ACC112 (cell line): ENCODE measurements at regions not wholly inside any gene's neighbourhood (a gene's known extent, or its start where the extent isn't known, plus 50 kb on each side); places are given as distances from the start of the nearest gene placed in this dataset.
A peak's percentile ranks its signal among the peaks of the same experiment; 100 is the strongest.

Experiments
- H2AFZ ChIP-seq: fragments of 200-600 bp; sonication (generic); one replicate; pipeline ENCODE4 v1.6.0; 2017; ENCODE audit warnings: antibody characterized with exemption, low read length; ENCODE audit not compliant: unreplicated experiment
- H3K27ac ChIP-seq: fragments of 200-600 bp; sonication (generic); 2 replicates; pipeline ENCODE4 v1.5.1; 2014; ENCODE audit warnings: low read depth, mild to moderate bottlenecking, antibody characterized with exemption, low read length, moderate library complexity
- H3K27me3 ChIP-seq: fragments of 200-600 bp; sonication (generic); 2 replicates; pipeline ENCODE4 v1.6.1; 2014; ENCODE audit warnings: mild to moderate bottlenecking, antibody characterized with exemption, low read length, moderate library complexity, mixed read lengths; ENCODE audit not compliant: insufficient read depth
- H3K36me3 ChIP-seq: fragments of 200-600 bp; sonication (generic); 2 replicates; pipeline ENCODE4 v1.6.1; 2016; ENCODE audit warnings: mild to moderate bottlenecking, antibody characterized with exemption, low read length, moderate library complexity, mixed read lengths; ENCODE audit not compliant: insufficient read depth
- H3K4me1 ChIP-seq: fragments of 200-600 bp; sonication (generic); one replicate; pipeline ENCODE4 v1.6.1; 2016; ENCODE audit warnings: low read length, mixed read lengths; ENCODE audit not compliant: insufficient read depth, unreplicated experiment, control insufficient read depth
- H3K4me3 ChIP-seq: fragments of 200-600 bp; sonication (generic); 2 replicates; pipeline ENCODE4 v1.5.1; 2014; ENCODE audit warnings: mild to moderate bottlenecking, low read depth, low read length
- H3K79me2 ChIP-seq: fragments of 200-600 bp; sonication (generic); one replicate; pipeline ENCODE4 v1.6.0; 2016; ENCODE audit warnings: low read length; ENCODE audit not compliant: control insufficient read depth, unreplicated experiment, insufficient read depth

DNA sequence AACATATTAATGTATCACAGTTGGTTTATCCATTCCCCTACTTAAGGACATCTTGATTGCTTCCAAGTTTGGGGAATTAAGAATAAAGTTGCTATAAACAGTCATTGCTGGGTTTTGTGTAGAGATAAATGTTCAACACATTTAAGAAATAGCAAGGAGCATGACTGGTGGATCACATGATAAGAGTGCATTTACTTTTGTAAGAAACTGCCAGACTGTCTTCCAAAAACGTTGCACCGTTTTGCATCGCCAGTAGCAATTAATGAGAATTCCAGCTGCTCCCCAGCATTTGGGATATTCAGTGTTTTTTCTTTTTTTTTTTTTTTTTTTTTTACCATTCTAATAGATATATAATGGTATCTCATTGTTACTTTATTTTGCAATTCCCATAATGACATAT, 695.7 kb upstream of the GJE1 start:
- Histone ChIP-seq H3K27me3 (no peaks in the 10 kb centered on the region), H3K27ac (no peak overlapping the region), H3K79me2 (no peaks in the 10 kb centered on the region), H2AFZ (no peak overlapping the region), H3K4me3 (no peak overlapping the region), H3K4me1 (peaks cover 5% of the 10 kb centered on the region), H3K36me3 (no peaks in the 10 kb centered on the region; the same call in 1 of the 2 replicates)

DNA sequence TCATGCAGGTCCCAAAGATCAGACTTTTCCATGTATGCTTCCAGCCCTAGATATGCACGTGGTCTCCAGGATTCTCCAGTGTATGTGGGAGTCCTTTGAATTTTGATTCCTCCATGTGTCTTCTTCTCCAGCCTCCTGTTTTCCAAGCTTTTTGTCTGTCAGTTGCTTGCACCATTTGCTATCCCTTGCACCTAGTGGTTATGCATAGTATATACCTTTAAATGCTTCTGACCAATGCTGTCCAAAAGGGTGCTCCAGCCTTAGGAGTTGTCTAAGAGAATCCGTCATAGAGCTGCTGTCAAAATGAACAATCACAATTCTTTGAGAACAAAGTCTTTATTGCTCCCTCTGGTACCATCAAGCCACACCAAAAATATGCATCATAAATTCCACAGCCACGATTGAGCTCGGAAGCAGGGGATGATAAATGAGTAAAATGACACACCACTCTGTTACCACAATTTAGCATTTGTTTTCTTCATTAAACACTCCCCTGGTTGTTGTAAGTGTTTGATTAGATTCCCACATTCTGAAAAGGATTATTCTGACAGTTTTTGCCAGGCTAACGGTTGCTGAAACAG, 706.2 kb upstream of the GJE1 start:
- Histone ChIP-seq H3K27ac (no peak overlapping the region), H3K4me3 (no peak overlapping the region), H3K36me3 (no peaks in the 10 kb centered on the region), H3K4me1 (peaks cover 8% of the 10 kb centered on the region), H3K27me3 (no peaks in the 10 kb centered on the region), H3K79me2 (no peaks in the 10 kb centered on the region), H2AFZ (no peak overlapping the region)

DNA sequence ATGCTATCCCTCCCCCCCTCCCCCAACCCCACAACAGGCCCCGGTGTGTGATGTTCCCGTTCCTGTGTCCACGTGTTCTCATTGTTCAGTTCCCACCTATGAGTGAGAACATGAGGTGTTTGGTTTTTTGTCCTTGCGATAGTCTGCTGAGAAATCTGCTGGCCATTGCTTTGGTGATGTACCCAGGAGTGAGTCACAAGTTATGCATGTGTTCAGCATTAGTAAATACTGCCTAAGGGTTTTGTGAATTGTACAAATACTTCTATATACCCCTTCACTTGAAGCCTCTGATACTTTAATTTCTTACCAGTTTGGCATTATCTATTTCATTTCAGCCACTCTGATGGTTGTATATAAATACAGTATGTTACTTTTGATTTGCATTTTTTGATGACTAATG, 711.3 kb upstream of the GJE1 start:
- H3K4me3 ChIP-seq, result 0 out of 2 replicates have a peak overlapping the region, but pooled peaks have one; percentile 13
- H3K79me2 ChIP-seq, result no peaks in the 10 kb centered on the region
- no peaks in the 10 kb centered on the region for H3K36me3 ChIP-seq
- H3K27me3 ChIP-seq, result no peaks in the 10 kb centered on the region
- H3K27ac ChIP-seq, result peak overlapping the region; percentile 67
- no peak overlapping the region for H2AFZ ChIP-seq
- H3K4me1 ChIP-seq, result peaks cover 14% of the 10 kb centered on the region

DNA sequence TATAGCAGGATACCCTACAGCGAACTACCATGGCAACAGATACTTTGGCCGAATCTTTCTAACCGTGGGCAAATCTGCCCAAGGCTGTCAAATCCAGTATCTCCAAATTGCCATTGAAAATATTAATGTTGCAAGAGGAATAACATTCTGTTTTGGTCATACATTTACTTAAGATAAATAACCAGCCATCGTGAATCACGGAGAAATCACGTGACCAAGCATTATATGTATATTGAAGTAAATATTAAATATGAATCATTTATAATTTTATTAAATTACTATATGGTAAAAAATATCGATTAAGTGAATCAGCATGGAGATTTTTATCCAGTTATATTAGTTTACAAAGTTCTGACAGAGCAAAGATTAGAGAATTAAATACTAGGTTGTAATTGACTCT, 714.6 kb upstream of the GJE1 start:
- Histone ChIP-seq H3K4me3 (no peak overlapping the region), H3K27ac (no peak overlapping the region), H3K79me2 (no peaks in the 10 kb centered on the region), H3K4me1 (peaks cover 14% of the 10 kb centered on the region), H3K36me3 (no peaks in the 10 kb centered on the region), H2AFZ (no peak overlapping the region), H3K27me3 (no peaks in the 10 kb centered on the region)

DNA sequence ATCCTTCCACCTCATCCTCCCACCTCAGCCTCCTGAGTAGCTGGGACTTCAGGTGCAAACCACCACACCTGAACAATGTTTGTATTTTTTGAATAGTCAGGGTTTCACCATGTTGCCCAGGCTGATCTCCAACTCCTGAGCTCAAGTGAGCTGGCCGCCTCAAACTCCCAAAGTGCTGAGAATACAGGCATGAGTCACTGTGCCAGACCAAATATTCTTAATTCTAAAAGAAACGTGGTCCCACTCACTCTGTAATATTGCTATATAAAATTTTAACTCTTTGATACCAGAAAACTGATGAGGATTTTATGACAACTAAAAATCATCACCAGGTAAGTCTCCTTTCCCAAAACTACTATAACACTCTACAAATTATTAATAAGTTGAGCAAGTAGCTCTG, 716.8 kb upstream of the GJE1 start:
- Histone ChIP-seq H3K27me3 (no peaks in the 10 kb centered on the region), H3K79me2 (no peaks in the 10 kb centered on the region), H2AFZ (no peak overlapping the region), H3K27ac (no peak overlapping the region), H3K4me3 (no peak overlapping the region), H3K4me1 (peaks cover 4% of the 10 kb centered on the region), H3K36me3 (no peaks in the 10 kb centered on the region)

DNA sequence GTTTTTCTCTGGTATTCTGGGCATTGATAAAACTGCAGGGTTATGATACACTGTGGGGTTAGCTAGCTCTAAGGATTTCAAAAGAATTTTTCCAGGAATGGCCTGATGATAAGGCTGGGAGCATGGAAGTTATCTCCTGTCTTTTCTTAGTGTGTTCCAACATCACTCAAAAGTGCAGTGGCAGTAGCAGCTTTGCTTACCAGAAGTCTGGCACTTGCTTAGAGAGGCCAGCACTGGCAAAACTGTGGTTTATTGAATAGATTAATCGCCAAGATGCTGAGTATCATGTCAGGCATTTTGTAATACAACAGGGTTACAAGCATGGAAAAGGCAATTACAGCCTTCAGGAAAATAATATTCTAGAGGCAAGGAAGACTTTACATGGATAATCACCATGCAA, 719.5 kb upstream of the GJE1 start:
- Histone ChIP-seq H3K4me1 (no peaks in the 10 kb centered on the region), H3K4me3 (no peak overlapping the region), H3K36me3 (no peaks in the 10 kb centered on the region), H3K27ac (no peak overlapping the region), H3K79me2 (no peaks in the 10 kb centered on the region), H3K27me3 (no peaks in the 10 kb centered on the region), H2AFZ (no peak overlapping the region)

DNA sequence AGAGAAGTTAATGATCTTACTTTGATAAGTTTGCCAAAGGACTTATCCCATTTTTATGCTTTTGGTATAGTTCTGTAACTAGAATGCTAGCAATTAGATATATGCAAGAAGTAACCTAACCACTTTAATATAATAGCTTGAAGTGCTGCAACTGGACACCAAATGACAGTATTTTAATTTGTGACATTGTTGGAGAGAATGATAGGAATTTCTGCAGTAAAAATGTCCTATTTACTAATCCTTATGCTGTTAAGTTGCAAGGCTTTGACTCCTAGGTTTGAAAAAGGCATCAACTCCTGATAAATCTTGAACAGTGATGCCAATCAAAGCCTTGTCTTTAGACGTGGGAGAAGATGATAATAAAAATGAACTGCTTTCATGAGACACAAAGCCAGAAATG, 726.0 kb upstream of the GJE1 start:
- no peaks in the 10 kb centered on the region for H3K27me3 ChIP-seq
- H3K4me3 ChIP-seq, result no peak overlapping the region
- no peaks in the 10 kb centered on the region for H3K36me3 ChIP-seq
- no peak overlapping the region for H3K27ac ChIP-seq
- no peak overlapping the region for H2AFZ ChIP-seq
- no peaks in the 10 kb centered on the region for H3K79me2 ChIP-seq
- H3K4me1 ChIP-seq, result peaks cover 9% of the 10 kb centered on the region

DNA sequence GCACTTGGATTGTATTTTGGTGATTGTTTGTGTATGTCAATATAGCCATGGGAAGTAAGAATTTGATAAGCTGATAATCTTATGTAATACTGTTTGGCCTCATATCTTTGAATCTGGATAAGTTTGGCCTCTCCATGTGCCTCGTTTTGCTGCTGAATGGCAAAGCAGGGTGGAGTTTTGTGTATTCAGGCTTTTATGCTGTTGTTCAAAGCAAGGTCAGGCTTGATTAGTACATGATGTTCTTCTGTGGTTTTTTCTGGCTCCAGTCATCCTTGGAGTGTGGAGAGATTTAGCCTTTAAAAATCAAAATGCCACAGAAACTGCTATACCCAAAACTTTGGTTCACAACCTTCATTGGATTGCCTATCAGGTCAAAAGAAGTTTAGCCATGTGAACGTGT, 728.9 kb upstream of the GJE1 start:
- Histone ChIP-seq H2AFZ (peak overlapping the region; percentile 68), H3K36me3 (no peaks in the 10 kb centered on the region), H3K79me2 (no peaks in the 10 kb centered on the region)

DNA sequence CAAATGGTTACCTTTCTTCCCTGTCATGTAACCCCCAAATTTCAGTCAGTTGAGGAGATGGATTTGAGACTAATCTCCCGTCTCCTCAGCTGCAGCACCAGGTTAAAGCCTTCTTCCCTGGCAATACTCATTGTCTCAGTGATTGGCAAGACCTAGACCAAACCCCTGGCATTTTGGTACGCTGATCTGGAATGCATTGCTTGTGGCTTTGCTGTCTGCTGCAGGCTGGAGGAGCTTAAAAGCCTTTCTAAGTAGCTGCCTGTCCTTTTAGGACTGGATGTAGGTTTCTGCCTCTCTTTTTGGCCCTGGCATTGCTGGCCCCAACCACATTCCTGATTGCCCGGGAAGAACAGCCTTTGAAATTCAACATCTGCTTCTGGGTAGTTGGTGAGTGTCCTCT, 729.6 kb upstream of the GJE1 start:
- Histone ChIP-seq H3K79me2 (no peaks in the 10 kb centered on the region), H2AFZ (no peak overlapping the region), H3K4me1 (peaks cover 9% of the 10 kb centered on the region), H3K27ac (no peak overlapping the region), H3K36me3 (no peaks in the 10 kb centered on the region), H3K4me3 (no peak overlapping the region), H3K27me3 (no peaks in the 10 kb centered on the region)

More for the DNA sequence above, 728.9 kb upstream of the GJE1 start:
- H3K4me1 ChIP-seq, result peaks cover 9% of the 10 kb centered on the region
- H3K27ac ChIP-seq, result peak overlapping the region; percentile 52
- H3K4me3 ChIP-seq, result no peak overlapping the region
- H3K27me3 ChIP-seq, result no peaks in the 10 kb centered on the region

DNA sequence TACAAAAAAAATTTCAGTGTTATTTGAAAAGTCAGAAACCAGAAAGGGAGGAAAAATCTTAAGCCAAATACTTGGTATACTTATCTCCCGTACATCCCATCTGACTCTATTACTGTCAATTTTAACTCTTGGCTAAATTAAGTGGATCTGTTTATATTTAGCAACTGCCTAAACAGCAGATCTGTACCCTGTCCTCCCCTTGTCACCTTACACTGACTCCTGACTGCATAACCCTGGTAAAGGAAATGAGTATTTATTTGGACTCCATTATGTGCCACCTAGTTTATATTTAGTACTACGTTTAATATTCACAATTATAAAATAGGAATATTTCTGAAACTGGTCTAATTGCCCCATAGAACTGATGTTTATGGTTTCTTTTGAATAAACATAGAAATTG, 730.2 kb upstream of the GJE1 start:
- no peaks in the 10 kb centered on the region for H3K36me3 ChIP-seq
- H2AFZ ChIP-seq, result no peak overlapping the region
- H3K27ac ChIP-seq, result no peak overlapping the region
- H3K4me1 ChIP-seq, result peaks cover 9% of the 10 kb centered on the region
- H3K4me3 ChIP-seq, result no peak overlapping the region
- no peaks in the 10 kb centered on the region for H3K27me3 ChIP-seq
- H3K79me2 ChIP-seq, result no peaks in the 10 kb centered on the region

DNA sequence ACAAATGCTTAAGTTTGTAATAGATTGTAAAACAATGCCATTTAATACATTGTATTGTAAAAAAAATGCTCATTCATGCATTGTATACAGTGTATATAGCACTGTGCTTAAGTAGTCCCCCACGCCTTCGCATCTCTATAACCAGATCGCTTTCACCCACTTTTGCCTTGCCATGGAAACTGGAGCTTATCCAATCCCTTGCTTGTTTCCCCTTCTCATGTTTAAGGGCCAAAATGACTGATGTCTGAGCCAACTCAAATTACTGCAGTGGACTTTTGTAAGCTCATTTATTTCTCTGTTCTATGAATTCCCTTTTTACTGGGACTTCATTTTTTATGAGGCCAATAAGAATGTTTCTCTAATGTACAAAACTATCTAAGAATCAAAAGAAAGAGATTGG, 730.9 kb upstream of the GJE1 start:
- H3K4me1 ChIP-seq, result peaks cover 9% of the 10 kb centered on the region
- H3K4me3 ChIP-seq, result no peak overlapping the region
- no peaks in the 10 kb centered on the region for H3K27me3 ChIP-seq
- H3K36me3 ChIP-seq, result no peaks in the 10 kb centered on the region
- H3K79me2 ChIP-seq, result no peaks in the 10 kb centered on the region
- peak overlapping the region; percentile 26 for H2AFZ ChIP-seq
- no peak overlapping the region for H3K27ac ChIP-seq
